HCT116 (cell line): ENCODE measurements at regions not wholly inside any gene's neighbourhood (a gene's known extent, or its start where the extent isn't known, plus 50 kb on each side); places are given as distances from the start of the nearest gene placed in this dataset.

Experiments used
- ATAC-seq: fragments of 200-7000 bp; cut with Tn5 transposase; 2 replicates; pipeline ENCODE4 v1.9.1; 2020; ENCODE audit warnings: mild to moderate bottlenecking, moderate library complexity
- BruUV-seq: library from RNA; stranded (reverse); fragments of 400-500 nt; replicated peaks from 2 replicates; lab custom pipeline; 2021; lab: Mats Ljungman, UMichigan
- CTCF ChIA-PET: fragments of 300-600 bp; sonication (Branson Sonifier 250); formaldehyde crosslinking; loops from one replicate; lab custom pipeline; 2021; ENCODE audit warnings: antibody characterized with exemption; lab: Charles Lee
- POLR2A ChIA-PET: fragments of 300-600, 350-600 bp; sonication (Branson Sonifier 250); formaldehyde crosslinking; loops from one replicate; lab custom pipeline; 2021; ENCODE audit warnings: antibody characterized with exemption; lab: Charles Lee
- RAD21 ChIA-PET, 2 experiments: fragments of 300-600 bp; sonication (Branson Sonifier 250); formaldehyde crosslinking; loops; one replicate each; lab custom pipeline; 2023; ENCODE audit warnings: low total read pairs in 2 of 2; ENCODE audit not compliant: uncharacterized antibody in 2 of 2, unreplicated experiment in 2 of 2, low non-redundant PET in 1 of 2; lab: Charles Lee
- DNase-seq: peaks from one replicate; pipeline ENCODE4 v3.0.0-alpha.2; 2010; ENCODE audit warnings: low read depth, low spot score
- H2AFZ ChIP-seq: fragments of 200-600 bp; shearing (Covaris generic), sonication (generic); 2 replicates; pipeline ENCODE4 v1.6.1; 2017; ENCODE audit warnings: low read depth, mixed run types, mixed read lengths, antibody characterized with exemption, low read length; ENCODE audit not compliant: poor library complexity, severe bottlenecking
- H3K27ac ChIP-seq: 2 replicates; pipeline ENCODE4 v1.5.1; 2012; ENCODE audit warnings: low read depth, low read length
- H3K27me3 ChIP-seq: fragments of 200-600 bp; sonication (generic); 2 replicates; pipeline ENCODE4 v1.6.1; 2016; ENCODE audit warnings: mixed run types, low read length, mixed read lengths; ENCODE audit not compliant: insufficient read depth
- H3K36me3 ChIP-seq, 2 experiments: fragments of 200-500 bp in 1 of 2; fragments of 200-600 bp in 1 of 2; sonication (Bioruptor generic) in 1 of 2; sonication (generic) in 1 of 2; 2 replicates each; pipeline versions ENCODE4 v1.5.1 to v1.6.1; 2014 to 2016; ENCODE audit warnings: low read length in 2 of 2, inconsistent platforms in 1 of 2, mixed read lengths in 1 of 2, mixed run types in 1 of 2; ENCODE audit not compliant: insufficient read depth in 2 of 2, control insufficient read depth in 1 of 2
- H3K4me1 ChIP-seq, 2 experiments: fragments of 200-600 bp in 1 of 2; sonication (generic) in 1 of 2; 2 replicates each; pipeline versions ENCODE4 v1.5.1 to v1.6.1; 2012 to 2017; ENCODE audit warnings: low read length in 2 of 2, inconsistent platforms in 1 of 2, mild to moderate bottlenecking in 1 of 2, mixed read lengths in 1 of 2, mixed run types in 1 of 2, moderate library complexity in 1 of 2; ENCODE audit not compliant: insufficient read depth in 2 of 2, control insufficient read depth in 1 of 2
- H3K4me2 ChIP-seq: fragments of 200-600 bp; sonication (generic); 2 replicates; pipeline ENCODE4 v1.6.1; 2017; ENCODE audit warnings: mixed run types, low read length, mixed read lengths
- H3K4me3 ChIP-seq, 2 experiments: fragments of 200-600 bp in 1 of 2; sonication (generic) in 1 of 2; replicated peaks in 1 of 2; 2 replicates each; pipeline ENCODE4 v1.5.1; 2011 to 2016; ENCODE audit warnings: low read length in 2 of 2, control low read depth in 1 of 2, low read depth in 1 of 2, mild to moderate bottlenecking in 1 of 2, mixed read lengths in 1 of 2, mixed run types in 1 of 2
- H3K79me2 ChIP-seq: fragments of 200-600 bp; sonication (generic); 2 replicates; pipeline ENCODE4 v1.6.1; 2017; ENCODE audit warnings: mild to moderate bottlenecking, mixed run types, low read length, moderate library complexity, mixed read lengths; ENCODE audit not compliant: insufficient read depth
- H3K9ac ChIP-seq: fragments of 200-600 bp; sonication (generic); 2 replicates; pipeline ENCODE4 v1.6.1; 2016; ENCODE audit warnings: low read length, mixed read lengths
- H3K9me2 ChIP-seq: fragments of 200-600 bp; sonication (generic), shearing (Covaris generic); 2 replicates; pipeline ENCODE4 v1.6.1; 2017; ENCODE audit warnings: mixed run types, mild to moderate bottlenecking, moderate library complexity; ENCODE audit not compliant: insufficient read depth
- H3K9me3 ChIP-seq, 2 experiments: fragments of 200-500 bp in 1 of 2; fragments of 200-600 bp in 1 of 2; sonication (Bioruptor generic) in 1 of 2; sonication (generic) in 1 of 2; 2 replicates each; pipeline ENCODE4 v1.6.1; 2014 to 2017; ENCODE audit warnings: low read length in 2 of 2, mixed read lengths in 2 of 2, inconsistent platforms in 1 of 2, low read depth in 1 of 2, mild to moderate bottlenecking in 1 of 2, mixed run types in 1 of 2, moderate library complexity in 1 of 2; ENCODE audit not compliant: control insufficient read depth in 1 of 2, insufficient read depth in 1 of 2
- H4K20me1 ChIP-seq: fragments of 200-600 bp; sonication (generic), shearing (Covaris generic); 2 replicates; pipeline ENCODE4 v1.6.1; 2017; ENCODE audit warnings: mixed run types, mild to moderate bottlenecking, moderate library complexity; ENCODE audit not compliant: insufficient read depth
- CBX3 ChIP-seq: IDR thresholded peaks from 2 replicates; pipeline ENCODE4 v1.6.1; 2012; ENCODE audit warnings: low read depth
- JUND ChIP-seq: IDR thresholded peaks from 2 replicates; pipeline ENCODE4 v1.6.1; 2012
- REST ChIP-seq: IDR thresholded peaks from 2 replicates; pipeline ENCODE4 v1.6.1; 2012; ENCODE audit warnings: low read depth
- TCF7L2 ChIP-seq: IDR thresholded peaks from 2 replicates; pipeline ENCODE4 v1.7.0; 2011; ENCODE audit warnings: borderline replicate concordance, inconsistent platforms; ENCODE audit not compliant: insufficient read depth, insufficient read length; ENCODE audit errors: extremely low read depth
- YY1 ChIP-seq: IDR thresholded peaks from 2 replicates; pipeline ENCODE4 v1.6.1; 2011; ENCODE audit warnings: low read length, low read depth, moderate library complexity, mild to moderate bottlenecking; ENCODE audit not compliant: insufficient replicate concordance; ENCODE audit errors: extremely low read depth
- ZFX ChIP-seq: fragments of 450-650 bp; IDR thresholded peaks from 2 replicates; pipeline ENCODE4 v1.6.1; 2017
- ZNF274 ChIP-seq: fragments of 200-500 bp; sonication (Bioruptor generic); IDR thresholded peaks from 2 replicates; pipeline ENCODE4 v1.6.1; 2014; ENCODE audit warnings: mild to moderate bottlenecking, low read depth, low read length, inconsistent platforms
- intact Hi-C: fragments of 100-400 bp; cut with micrococcal nuclease; formaldehyde crosslinking; loops from 2 replicates; pipeline ENCODE4 v1.10.0; 2022

- TF ChIP-seq YY1 (no peak), JUND (no peak), ZFX (no peak), REST (no peak)
- TF ChIP-seq, all 23 proteins: peak for 0
These were observed 202.5 kb upstream of the SERP2 start (continued) for GRCh38 chr13:44171156-44171555.

GRCh38 chr13:44171861-44172260, 201.8 kb upstream of the SERP2 start:
- CTCF ChIA-PET, result no interaction called here
- ATAC-seq, result no peak

More at GRCh38 chr13:44171861-44172260, 201.8 kb upstream of the SERP2 start:
- no TSS peak for BruUV-seq
- Histone ChIP-seq H3K27ac (no peak overlapping the region), H3K4me2 (no peak overlapping the region), H3K36me3 (no peaks in the 10 kb centered on the region), H3K27me3 (no peaks in the 10 kb centered on the region), H3K4me3 (no peak overlapping the region), H2AFZ (no peak overlapping the region), H4K20me1 (no peaks in the 10 kb centered on the region), H3K9ac (no peak overlapping the region), H3K4me1 (peaks cover 0 to 10% of the 10 kb centered on the region in 2 experiments; a peak in 2 of 4 replicates), H3K9me3 (no peaks in the 10 kb centered on the region), H3K79me2 (no peaks in the 10 kb centered on the region), H3K9me2 (no peaks in the 10 kb centered on the region)
- TF ChIP-seq CBX3, result no peak
- no peak for TF ChIP-seq TCF7L2
- no peak for TF ChIP-seq ZNF274
- DNase-seq, result no peak
- intact Hi-C loops, result no loop called here
- ChIA-PET RAD21 (no interaction called here), POLR2A (no interaction called here)
